ENCODE measurements at regions not wholly inside any gene's neighbourhood (a gene's known extent, or its start where the extent isn't known, plus 50 kb on each side); places are given as distances from the start of the nearest gene placed in this dataset.

- Mint-ChIP-seq H3K27me3 (no peaks in the 10 kb centered on the region), H3K27ac (no peak overlapping the region), H3K9me3 (no peaks in the 10 kb centered on the region), H3K36me3 (ENCODE audit: low read depth) (no peaks in the 10 kb centered on the region), H3K4me1 (no peaks in the 10 kb centered on the region), H3K4me3 (no peak overlapping the region)
- ChIA-PET CTCF (no interaction called here), POLR2A (no interaction called here)
- TF ChIP-seq, protein P1, sequence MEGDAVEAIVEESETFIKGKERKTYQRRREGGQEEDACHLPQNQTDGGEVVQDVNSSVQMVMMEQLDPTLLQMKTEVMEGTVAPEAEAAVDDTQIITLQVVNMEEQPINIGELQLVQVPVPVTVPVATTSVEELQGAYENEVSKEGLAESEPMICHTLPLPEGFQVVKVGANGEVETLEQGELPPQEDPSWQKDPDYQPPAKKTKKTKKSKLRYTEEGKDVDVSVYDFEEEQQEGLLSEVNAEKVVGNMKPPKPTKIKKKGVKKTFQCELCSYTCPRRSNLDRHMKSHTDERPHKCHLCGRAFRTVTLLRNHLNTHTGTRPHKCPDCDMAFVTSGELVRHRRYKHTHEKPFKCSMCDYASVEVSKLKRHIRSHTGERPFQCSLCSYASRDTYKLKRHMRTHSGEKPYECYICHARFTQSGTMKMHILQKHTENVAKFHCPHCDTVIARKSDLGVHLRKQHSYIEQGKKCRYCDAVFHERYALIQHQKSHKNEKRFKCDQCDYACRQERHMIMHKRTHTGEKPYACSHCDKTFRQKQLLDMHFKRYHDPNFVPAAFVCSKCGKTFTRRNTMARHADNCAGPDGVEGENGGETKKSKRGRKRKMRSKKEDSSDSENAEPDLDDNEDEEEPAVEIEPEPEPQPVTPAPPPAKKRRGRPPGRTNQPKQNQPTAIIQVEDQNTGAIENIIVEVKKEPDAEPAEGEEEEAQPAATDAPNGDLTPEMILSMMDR (IDR thresholded peaks at IDR 0.05), result no peak
- intact Hi-C loops (cut with micrococcal nuclease), result no loop called here
- no peak for DNase-seq
- no peak for ATAC-seq (ENCODE audit: low read depth)
These were observed 427.4 kb upstream of the NECTIN3 start for GRCh38 chr3:110644203-110644602.

DNA sequence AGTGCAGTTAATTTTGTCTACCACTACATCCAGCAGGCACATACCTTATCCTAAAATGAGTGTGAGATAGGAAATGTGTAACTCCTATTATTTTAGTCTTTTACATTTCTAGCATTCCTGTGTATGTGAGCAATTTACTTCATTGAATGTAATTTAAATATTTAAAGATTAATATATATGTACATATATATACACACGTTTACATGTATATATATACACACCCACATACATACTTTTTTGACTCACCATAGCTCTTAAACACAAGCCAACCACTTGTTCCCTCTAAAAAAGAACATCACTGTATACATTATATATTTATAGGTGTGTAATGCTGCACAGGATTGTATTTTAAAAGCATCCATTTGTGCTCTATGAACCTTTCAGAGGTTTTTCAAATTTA is 425.6 kb upstream of the NECTIN3 start:
- ChIA-PET CTCF (no interaction called here), POLR2A (no interaction called here)
- Mint-ChIP-seq H3K27me3 (no peaks in the 10 kb centered on the region), H3K36me3 (ENCODE audit: low read depth) (no peaks in the 10 kb centered on the region), H3K27ac (no peak overlapping the region), H3K4me3 (no peak overlapping the region), H3K9me3 (no peaks in the 10 kb centered on the region), H3K4me1 (no peaks in the 10 kb centered on the region)
- no peak for ATAC-seq (ENCODE audit: low read depth)
- no peak for DNase-seq
- intact Hi-C loops (cut with micrococcal nuclease), result no loop called here
- TF ChIP-seq, protein P1 (IDR thresholded peaks at IDR 0.05), result no peak

GRCh38 chr3:110646496-110646895 is 425.1 kb upstream of the NECTIN3 start:
- intact Hi-C loops (cut with micrococcal nuclease), result no loop called here
- ChIA-PET POLR2A (no interaction called here), CTCF (no interaction called here)
- TF ChIP-seq, protein P1 (IDR thresholded peaks at IDR 0.05), result no peak
- no peak for DNase-seq
- H3K27ac Mint-ChIP-seq, result no peak overlapping the region
- no peaks in the 10 kb centered on the region for H3K4me1 Mint-ChIP-seq
- no peaks in the 10 kb centered on the region for H3K36me3 Mint-ChIP-seq (ENCODE audit: low read depth)
- no peaks in the 10 kb centered on the region for H3K9me3 Mint-ChIP-seq
- ATAC-seq (ENCODE audit: low read depth), result no peak
- H3K27me3 Mint-ChIP-seq, result no peaks in the 10 kb centered on the region
- H3K4me3 Mint-ChIP-seq, result no peak overlapping the region

- Mint-ChIP-seq H3K9me3 (no peaks in the 10 kb centered on the region), H3K4me3 (no peak overlapping the region), H3K27ac (no peak overlapping the region), H3K4me1 (no peaks in the 10 kb centered on the region), H3K36me3 (ENCODE audit: low read depth) (no peaks in the 10 kb centered on the region), H3K27me3 (no peaks in the 10 kb centered on the region)
- POLR2A ChIA-PET, result no interaction called here
- ATAC-seq (ENCODE audit: low read depth), result no peak
- intact Hi-C loops (cut with micrococcal nuclease), result no loop called here
- CTCF ChIA-PET, result no interaction called here
- TF ChIP-seq, protein P1 (IDR thresholded peaks at IDR 0.05), result no peak
- no peak for DNase-seq
These were observed 424.0 kb upstream of the NECTIN3 start for GRCh38 chr3:110647586-110647985.

DNA sequence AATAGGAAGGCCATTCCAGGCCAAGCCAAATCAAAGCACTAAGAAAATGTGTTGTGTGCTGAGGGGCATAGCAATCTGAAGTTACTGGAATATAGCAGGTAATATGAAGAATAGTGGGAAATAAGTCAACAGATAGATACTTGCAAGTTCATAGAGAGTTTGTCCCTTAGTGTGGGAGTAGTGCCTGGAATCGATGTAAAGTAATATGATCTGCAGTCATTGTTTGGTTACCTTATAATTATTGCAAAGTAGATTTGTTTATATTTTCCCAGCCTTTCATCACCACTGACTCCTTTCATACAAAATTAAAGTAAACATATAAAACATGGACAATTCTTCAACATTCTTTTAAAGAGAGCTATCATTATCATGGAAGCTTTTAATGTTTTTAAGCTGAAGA is 420.9 kb upstream of the NECTIN3 start:
- DNase-seq (no peak), ATAC-seq (ENCODE audit: low read depth) (no peak)
- Mint-ChIP-seq H3K36me3 (ENCODE audit: low read depth) (no peaks in the 10 kb centered on the region), H3K4me3 (no peak overlapping the region), H3K27ac (no peak overlapping the region), H3K4me1 (no peaks in the 10 kb centered on the region), H3K9me3 (no peaks in the 10 kb centered on the region), H3K27me3 (no peaks in the 10 kb centered on the region)
- intact Hi-C loops (cut with micrococcal nuclease), result no loop called here
- ChIA-PET CTCF (no interaction called here), POLR2A (no interaction called here)
- TF ChIP-seq, protein P1 (IDR thresholded peaks at IDR 0.05), result no peak

Data from activated B cell treated with CpG ODN at 0.5 μM for 24 hours (primary cell).